Gastrocnemius medialis (tissue), 4 donors: ENCODE measurements at regions not wholly inside any gene's neighbourhood (a gene's known extent, or its start where the extent isn't known, plus 50 kb on each side); places are given as distances from the start of the nearest gene placed in this dataset.

Experiments used
- ATAC-seq, 2 donors: fragments of 150-250 bp; one replicate each; pipeline ENCODE4 v1.9.1; 2016
- DNase-seq, 2 donors: peaks; one replicate each; pipeline ENCODE4 v3.0.0-alpha.2; 2019
- H3K27ac ChIP-seq, 4 donors: fragments of 200-600 bp; sonication (generic); 1 replicate in 1 of 4; 2 replicates in 3 of 4; pipeline ENCODE4 v1.5.1; 2016 to 2018; ENCODE audit warnings: mild to moderate bottlenecking in 2 of 4, moderate library complexity in 1 of 4
- H3K27me3 ChIP-seq, 3 donors: fragments of 200-600 bp; sonication (generic) in 2 of 3; 1 replicate in 1 of 3; 2 replicates in 2 of 3; pipeline versions ENCODE4 v1.5.1 to v1.6.0; 2016 to 2019; ENCODE audit warnings: mild to moderate bottlenecking in 1 of 3, moderate library complexity in 1 of 3
- H3K36me3 ChIP-seq, 2 donors: fragments of 200-600 bp; sonication (generic) in 1 of 2; one replicate each; pipeline ENCODE4 v1.5.1; 2017 to 2018
- H3K4me1 ChIP-seq, 2 donors: fragments of 200-600 bp; sonication (generic) in 1 of 2; one replicate each; pipeline ENCODE4 v1.5.1; 2016 to 2017; ENCODE audit warnings: mild to moderate bottlenecking in 2 of 2
- H3K4me3 ChIP-seq, 4 donors: fragments of 200-600 bp; sonication (generic) in 3 of 4; 1 replicate in 1 of 4; 2 replicates in 3 of 4; pipeline ENCODE4 v1.5.1; 2016 to 2019; ENCODE audit warnings: mild to moderate bottlenecking in 2 of 4
- H3K9me3 ChIP-seq, 3 donors: fragments of 200-600 bp; sonication (generic) in 2 of 3; 1 replicate in 1 of 3; 2 replicates in 2 of 3; pipeline ENCODE4 v1.5.1; 2016 to 2019
- CTCF ChIP-seq, 5 experiments: fragments of 450-650 bp in 3 of 5; fragments of 200-600 bp in 2 of 5; sonication (generic) in 2 of 5; IDR thresholded peaks in 4 of 5; conservative IDR thresholded peaks in 1 of 5; 1 replicate in 4 of 5; 2 replicates in 1 of 5; pipeline ENCODE4 v1.5.1; 2016 to 2019; ENCODE audit warnings: antibody characterized with exemption in 5 of 5, mild to moderate bottlenecking in 3 of 5, moderate library complexity in 3 of 5
- POLR2A ChIP-seq, 2 donors: fragments of 450-650 bp; IDR thresholded peaks; one replicate each; pipeline ENCODE4 v1.6.1; 2017; ENCODE audit warnings: antibody characterized with exemption in 2 of 2, mild to moderate bottlenecking in 2 of 2, moderate library complexity in 2 of 2
- in situ Hi-C, 4 donors: fragments of 200-750 bp; cut with MboI; loops; one replicate each; pipeline versions ENCODE4 v1.15.0 to v1.8.0; 2017; ENCODE audit warnings: low sequenced_read_pairs in 4 of 4
- intact Hi-C: fragments of 100-400 bp; cut with DNase I; formaldehyde crosslinking; loops from one replicate; pipeline ENCODE4 v1.15.1; 2023; ENCODE audit warnings: low total_unique reads

- peak; percentile 50 to 60 for DNase-seq
- H3K4me3 ChIP-seq: peak overlapping the region in 3 of 4 donors; percentile 0 to 15 (median 12)
- in situ Hi-C loops: no loop called here
- H3K27me3 ChIP-seq: no peaks in the 10 kb centered on the region
- no peaks in the 10 kb centered on the region for H3K9me3 ChIP-seq
- H3K36me3 ChIP-seq: no peaks in the 10 kb centered on the region
- TF ChIP-seq CTCF (IDR thresholded peaks at IDR 0.05 in 4 of 5, conservative IDR thresholded peaks at IDR 0.05 in 1 of 5) (no peak), POLR2A (IDR thresholded peaks at IDR 0.05) (no peak)
- H3K4me1 ChIP-seq: peaks cover 13 to 36% of the 10 kb centered on the region in 2 donors
- H3K27ac ChIP-seq: peak overlapping the region; percentile 61 to 90 (median 72)
- peak; percentile 80 to 89 for ATAC-seq
- intact Hi-C loops: loop anchor here (5.0 kb wide), 1 partner anchor 425 kb away; the partner anchor contains the start of gene CELF2
Measured at GRCh38 chr10:10591715-10592341, 425.8 kb upstream of the CELF2 start.

GRCh38 chr10:10596256-10596655, 421.4 kb upstream of the CELF2 start:
- no peaks in the 10 kb centered on the region for H3K9me3 ChIP-seq
- no peak overlapping the region for H3K27ac ChIP-seq
- intact Hi-C loops: no loop called here
- DNase-seq (no peak), ATAC-seq (no peak)
- H3K4me1 ChIP-seq: peaks cover 13 to 18% of the 10 kb centered on the region in 2 donors
- H3K4me3 ChIP-seq: no peak overlapping the region
- no peaks in the 10 kb centered on the region for H3K27me3 ChIP-seq
- H3K36me3 ChIP-seq: no peaks in the 10 kb centered on the region
- TF ChIP-seq CTCF (IDR thresholded peaks at IDR 0.05 in 4 of 5, conservative IDR thresholded peaks at IDR 0.05 in 1 of 5): no peak
- no peak for TF ChIP-seq POLR2A (IDR thresholded peaks at IDR 0.05)
- in situ Hi-C loops: no loop called here

- Histone ChIP-seq H3K27me3 (no peaks in the 10 kb centered on the region), H3K9me3 (no peaks in the 10 kb centered on the region), H3K36me3 (no peaks in the 10 kb centered on the region), H3K4me3 (no peak overlapping the region), H3K4me1 (no peaks in the 10 kb centered on the region), H3K27ac (no peak overlapping the region)
- TF ChIP-seq POLR2A (IDR thresholded peaks at IDR 0.05) (no peak), CTCF (IDR thresholded peaks at IDR 0.05 in 4 of 5, conservative IDR thresholded peaks at IDR 0.05 in 1 of 5) (no peak)
- ATAC-seq (peak; percentile 35 to 69), DNase-seq (peak in 1 of 2 donors; percentile 47)
- intact Hi-C loops (no loop called here), in situ Hi-C loops (no loop called here)
Measured at GRCh38 chr10:10598297-10598696, 419.4 kb upstream of the CELF2 start.

- Histone ChIP-seq H3K27me3 (no peaks in the 10 kb centered on the region), H3K36me3 (no peaks in the 10 kb centered on the region), H3K4me3 (no peak overlapping the region), H3K4me1 (no peaks in the 10 kb centered on the region), H3K9me3 (no peaks in the 10 kb centered on the region), H3K27ac (no peak overlapping the region)
- ATAC-seq (no peak), DNase-seq (no peak)
- no peak for TF ChIP-seq CTCF (IDR thresholded peaks at IDR 0.05 in 4 of 5, conservative IDR thresholded peaks at IDR 0.05 in 1 of 5)
- TF ChIP-seq POLR2A (IDR thresholded peaks at IDR 0.05): no peak
- in situ Hi-C loops: no loop called here
- intact Hi-C loops: no loop called here
Measured at GRCh38 chr10:10600004-10600403, 417.7 kb upstream of the CELF2 start.
